ENCODE measurements at regions not wholly inside any gene's neighbourhood (a gene's known extent, or its start where the extent isn't known, plus 50 kb on each side); places are given as distances from the start of the nearest gene placed in this dataset.

DNA sequence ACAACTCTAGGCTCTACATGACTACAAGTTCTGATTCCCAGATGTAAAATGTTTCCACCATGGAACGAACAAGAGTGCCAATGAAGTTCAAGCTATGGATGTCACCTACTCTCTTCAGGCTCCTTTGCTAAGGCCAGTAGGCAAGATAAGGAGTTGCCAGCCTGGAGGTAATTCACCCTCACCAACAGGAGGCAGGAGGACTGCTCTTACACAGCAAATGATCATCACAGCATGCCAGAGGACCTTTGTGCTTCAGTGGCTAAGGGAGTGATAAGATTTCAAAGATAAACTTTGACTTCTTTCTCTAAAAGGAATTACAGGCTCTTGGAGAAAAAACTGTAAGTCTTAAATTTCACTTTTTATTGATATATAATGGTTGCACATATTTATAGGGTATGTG, 54.1 kb upstream of the SLC36A4 start:
- Histone ChIP-seq H3K9me3 (ENCODE audit: control insufficient read depth in 4 of 4, insufficient read depth in 3 of 4, low read length in 3 of 4) (no peaks in the 10 kb centered on the region), H3K27me3 (ENCODE audit: control insufficient read depth in 3 of 3, insufficient read depth in 3 of 3, low read length in 2 of 3) (no peaks in the 10 kb centered on the region), H3K9ac (ENCODE audit: insufficient read depth in 1 of 2, low read length in 2 of 2) (no peak overlapping the region), H3K4me1 (ENCODE audit: control insufficient read depth in 5 of 5, insufficient read depth in 5 of 5, low read length in 5 of 5) (peaks cover 0 to 23% (median 4%) of the 10 kb centered on the region in 5 donors), H3K4me3 (no peak overlapping the region), H3K36me3 (ENCODE audit: control insufficient read depth in 4 of 4, insufficient read depth in 4 of 4, low read length in 4 of 4) (no peaks in the 10 kb centered on the region), H3K27ac (ENCODE audit: low read depth in 1 of 2, low read length in 1 of 2) (no peak overlapping the region)
- WGBS, 2 donors = 85 to 96% methylated on average over 1 of the region's 1 CpG
- ATAC-seq (ENCODE audit: insufficient read depth, low FRiP score) (no peak), DNase-seq (no peak)
- TF ChIP-seq, protein P1, sequence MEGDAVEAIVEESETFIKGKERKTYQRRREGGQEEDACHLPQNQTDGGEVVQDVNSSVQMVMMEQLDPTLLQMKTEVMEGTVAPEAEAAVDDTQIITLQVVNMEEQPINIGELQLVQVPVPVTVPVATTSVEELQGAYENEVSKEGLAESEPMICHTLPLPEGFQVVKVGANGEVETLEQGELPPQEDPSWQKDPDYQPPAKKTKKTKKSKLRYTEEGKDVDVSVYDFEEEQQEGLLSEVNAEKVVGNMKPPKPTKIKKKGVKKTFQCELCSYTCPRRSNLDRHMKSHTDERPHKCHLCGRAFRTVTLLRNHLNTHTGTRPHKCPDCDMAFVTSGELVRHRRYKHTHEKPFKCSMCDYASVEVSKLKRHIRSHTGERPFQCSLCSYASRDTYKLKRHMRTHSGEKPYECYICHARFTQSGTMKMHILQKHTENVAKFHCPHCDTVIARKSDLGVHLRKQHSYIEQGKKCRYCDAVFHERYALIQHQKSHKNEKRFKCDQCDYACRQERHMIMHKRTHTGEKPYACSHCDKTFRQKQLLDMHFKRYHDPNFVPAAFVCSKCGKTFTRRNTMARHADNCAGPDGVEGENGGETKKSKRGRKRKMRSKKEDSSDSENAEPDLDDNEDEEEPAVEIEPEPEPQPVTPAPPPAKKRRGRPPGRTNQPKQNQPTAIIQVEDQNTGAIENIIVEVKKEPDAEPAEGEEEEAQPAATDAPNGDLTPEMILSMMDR (IDR thresholded peaks at IDR 0.05; ENCODE audit: control extremely low read depth, extremely low read depth) = no peak

DNA sequence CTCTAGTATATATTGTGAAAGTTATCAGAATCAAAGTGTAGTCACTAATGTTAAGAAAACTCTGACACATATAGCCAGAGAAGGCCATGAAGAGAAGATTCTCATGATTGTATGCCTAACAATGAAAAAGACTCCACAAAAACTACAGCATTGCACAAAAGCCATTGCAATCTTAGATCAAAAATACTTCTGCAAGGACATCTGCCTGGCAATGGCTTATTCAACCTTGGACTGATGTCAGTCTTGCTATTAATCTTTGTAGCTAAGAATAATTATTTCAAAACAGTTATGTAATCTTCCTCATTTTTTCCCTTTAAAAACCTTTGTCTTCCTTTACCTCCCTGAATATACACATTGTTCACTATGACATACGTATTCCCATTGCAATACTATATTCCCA, 55.3 kb upstream of the SLC36A4 start:
- no peaks in the 10 kb centered on the region for H3K36me3 ChIP-seq (ENCODE audit: control insufficient read depth in 4 of 4, insufficient read depth in 4 of 4, low read length in 4 of 4)
- 83 to 85% methylated on average over 1 of the region's 1 CpG for WGBS, 2 donors
- no peak for DNase-seq
- no peak overlapping the region for H3K9ac ChIP-seq (ENCODE audit: insufficient read depth in 1 of 2, low read length in 2 of 2)
- no peaks in the 10 kb centered on the region for H3K9me3 ChIP-seq (ENCODE audit: control insufficient read depth in 4 of 4, insufficient read depth in 3 of 4, low read length in 3 of 4)
- H3K27ac ChIP-seq (ENCODE audit: low read depth in 1 of 2, low read length in 1 of 2) = no peak overlapping the region
- no peaks in the 10 kb centered on the region for H3K27me3 ChIP-seq (ENCODE audit: control insufficient read depth in 3 of 3, insufficient read depth in 3 of 3, low read length in 2 of 3)
- TF ChIP-seq, protein P1 (IDR thresholded peaks at IDR 0.05; ENCODE audit: control extremely low read depth, extremely low read depth) = no peak
- no peak for ATAC-seq (ENCODE audit: insufficient read depth, low FRiP score)
- no peak overlapping the region for H3K4me3 ChIP-seq
- peaks cover 0 to 23% (median 4%) of the 10 kb centered on the region in 5 donors for H3K4me1 ChIP-seq (ENCODE audit: control insufficient read depth in 5 of 5, insufficient read depth in 5 of 5, low read length in 5 of 5)

DNA sequence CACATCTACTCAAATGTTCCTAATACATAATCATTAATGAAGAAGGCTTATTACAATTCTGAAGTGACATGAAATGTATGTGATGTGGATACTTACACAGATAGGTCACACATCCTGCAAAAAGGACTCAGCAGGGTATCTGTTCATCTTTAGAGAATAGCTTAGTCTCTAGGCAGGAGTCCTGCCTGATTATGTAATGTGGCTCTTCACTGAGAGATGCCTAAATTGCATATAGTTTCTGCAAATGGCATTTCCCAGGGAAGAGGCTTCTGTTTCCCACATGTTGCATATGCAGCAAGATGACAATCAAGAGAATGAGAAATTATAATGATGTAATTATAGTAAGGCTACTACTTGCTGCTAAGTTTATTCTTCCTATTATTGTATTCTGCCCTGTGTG, 58.8 kb upstream of the SLC36A4 start:
- DNase-seq (no peak), ATAC-seq (ENCODE audit: insufficient read depth, low FRiP score) (no peak)
- no peaks in the 10 kb centered on the region for H3K4me1 ChIP-seq (ENCODE audit: control insufficient read depth in 5 of 5, insufficient read depth in 5 of 5, low read length in 5 of 5)
- no peaks in the 10 kb centered on the region for H3K27me3 ChIP-seq (ENCODE audit: control insufficient read depth in 3 of 3, insufficient read depth in 3 of 3, low read length in 2 of 3)
- TF ChIP-seq, protein P1 (IDR thresholded peaks at IDR 0.05; ENCODE audit: control extremely low read depth, extremely low read depth) = no peak
- H3K9ac ChIP-seq (ENCODE audit: insufficient read depth in 1 of 2, low read length in 2 of 2) = no peak overlapping the region
- no peak overlapping the region for H3K27ac ChIP-seq (ENCODE audit: low read depth in 1 of 2, low read length in 1 of 2)
- no peak overlapping the region for H3K4me3 ChIP-seq
- peaks cover 0 to 5% (median 4%) of the 10 kb centered on the region in 4 donors for H3K9me3 ChIP-seq (ENCODE audit: control insufficient read depth in 4 of 4, insufficient read depth in 3 of 4, low read length in 3 of 4)
- no peaks in the 10 kb centered on the region for H3K36me3 ChIP-seq (ENCODE audit: control insufficient read depth in 4 of 4, insufficient read depth in 4 of 4, low read length in 4 of 4)

DNA sequence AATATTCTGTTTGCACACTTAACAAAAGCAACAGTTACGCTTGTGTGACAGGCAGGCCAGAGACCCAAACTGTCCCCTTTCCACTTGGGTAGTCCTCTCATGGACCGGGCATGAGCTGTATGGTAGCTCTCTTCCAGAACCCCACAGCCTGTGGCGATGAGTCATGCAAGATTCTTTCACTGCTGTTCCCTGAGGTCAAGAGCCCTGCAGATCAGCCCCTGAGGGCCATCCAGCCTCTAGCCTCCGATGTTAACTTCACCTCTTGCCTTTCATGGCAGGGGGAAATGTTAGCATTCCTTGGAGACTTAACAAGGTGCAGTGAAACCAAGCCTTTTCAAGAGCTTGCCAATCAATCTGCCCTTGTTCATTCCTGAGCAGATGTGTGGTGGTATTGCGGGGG, 63.2 kb upstream of the DEUP1 start:
- Histone ChIP-seq H3K9ac (ENCODE audit: insufficient read depth in 1 of 2, low read length in 2 of 2) (no peak overlapping the region), H3K9me3 (ENCODE audit: control insufficient read depth in 4 of 4, insufficient read depth in 3 of 4, low read length in 3 of 4) (no peaks in the 10 kb centered on the region), H3K36me3 (ENCODE audit: control insufficient read depth in 4 of 4, insufficient read depth in 4 of 4, low read length in 4 of 4) (no peaks in the 10 kb centered on the region), H3K4me3 (no peak overlapping the region), H3K27me3 (ENCODE audit: control insufficient read depth in 3 of 3, insufficient read depth in 3 of 3, low read length in 2 of 3) (no peaks in the 10 kb centered on the region), H3K4me1 (ENCODE audit: control insufficient read depth in 5 of 5, insufficient read depth in 5 of 5, low read length in 5 of 5) (peaks cover 0 to 6% (median 0%) of the 10 kb centered on the region in 5 donors), H3K27ac (ENCODE audit: low read depth in 1 of 2, low read length in 1 of 2) (no peak overlapping the region)
- DNase-seq (peak in 1 of 3 donors; percentile 25), ATAC-seq (ENCODE audit: insufficient read depth, low FRiP score) (no peak)
- WGBS, 2 donors = 67 to 83% methylated on average over 5 of the region's 5 CpGs
- TF ChIP-seq, protein P1 (IDR thresholded peaks at IDR 0.05; ENCODE audit: control extremely low read depth, extremely low read depth) = no peak

Measured in lung (tissue), 11 donors.